UCSD-AML1 (cell line): ENCODE measurements at regions not wholly inside any gene's neighbourhood (a gene's known extent, or its start where the extent isn't known, plus 50 kb on each side); places are given as distances from the start of the nearest gene placed in this dataset.
A peak's percentile ranks its signal among the peaks of the same experiment; 100 is the strongest.

ENCODE experiments used
- DNase-seq: peaks from one replicate; lab custom pipeline; 2025; ENCODE audit not compliant: unreplicated experiment; lab: John Stamatoyannopoulos, UW

- DNase-seq, result peak; percentile 15
These were observed 59.5 kb downstream of the PTGS2 start for GRCh38 chr1:186620566-186621350.

DNA sequence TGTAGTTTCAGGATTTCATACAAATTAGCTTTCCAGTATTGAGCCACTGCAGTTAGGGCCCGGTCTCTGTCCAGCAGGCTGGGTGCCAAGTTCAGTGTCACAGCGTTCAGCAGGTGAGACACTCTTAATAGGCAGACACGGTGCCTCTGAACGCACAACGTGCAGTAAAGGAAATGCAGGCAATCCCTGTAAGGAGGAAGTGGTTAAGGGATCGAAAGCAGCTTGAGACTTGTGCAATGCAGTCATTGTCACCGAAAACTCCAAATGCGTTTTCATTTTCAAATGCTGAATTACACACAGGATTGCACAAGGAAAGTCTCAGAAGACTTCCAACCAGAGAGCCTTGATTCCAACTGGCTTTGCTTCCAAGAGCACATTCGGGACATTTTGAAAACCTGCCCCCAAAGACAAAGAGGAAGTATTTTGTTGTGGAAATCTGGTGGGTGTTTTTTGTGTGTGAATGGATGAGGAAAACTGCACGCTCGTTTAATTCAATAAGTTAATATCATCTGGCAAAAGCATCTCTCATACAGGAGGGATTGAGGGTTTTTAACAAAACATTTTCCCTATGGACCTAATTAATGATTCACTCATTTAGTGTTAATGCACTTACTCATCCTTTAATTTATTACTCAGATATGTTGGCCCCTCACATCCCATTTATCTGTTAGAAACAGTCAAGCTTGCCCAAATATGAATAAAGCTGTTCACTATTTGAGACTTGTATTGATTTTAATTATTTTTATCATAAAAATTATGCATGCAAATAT lies 61.6 kb downstream of the PTGS2 start:
- DNase-seq, result peak; percentile 35

DNA sequence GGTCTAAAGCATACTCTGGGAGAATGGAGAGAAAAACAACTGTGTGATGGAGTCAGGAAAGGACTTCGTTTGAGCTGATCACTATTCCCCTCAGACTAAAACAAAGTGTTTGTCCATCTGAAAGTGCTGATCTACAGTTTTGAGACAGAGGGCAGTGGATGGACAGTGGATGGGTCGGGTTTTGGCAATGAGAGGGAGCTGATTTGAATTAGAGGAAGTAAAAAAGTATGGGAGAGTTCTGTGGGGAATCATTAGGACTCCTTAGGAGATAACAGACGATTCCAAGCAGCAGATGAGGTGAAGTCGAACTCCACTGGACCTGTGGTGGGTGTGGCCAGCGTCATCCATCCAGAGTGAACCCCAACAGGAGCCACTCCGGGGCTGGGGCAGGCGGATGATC lies 62.3 kb downstream of the PTGS2 start:
- no peak for DNase-seq

GRCh38 chr1:186616511-186616910 lies 63.7 kb downstream of the PTGS2 start:
- DNase-seq, result no peak

DNA sequence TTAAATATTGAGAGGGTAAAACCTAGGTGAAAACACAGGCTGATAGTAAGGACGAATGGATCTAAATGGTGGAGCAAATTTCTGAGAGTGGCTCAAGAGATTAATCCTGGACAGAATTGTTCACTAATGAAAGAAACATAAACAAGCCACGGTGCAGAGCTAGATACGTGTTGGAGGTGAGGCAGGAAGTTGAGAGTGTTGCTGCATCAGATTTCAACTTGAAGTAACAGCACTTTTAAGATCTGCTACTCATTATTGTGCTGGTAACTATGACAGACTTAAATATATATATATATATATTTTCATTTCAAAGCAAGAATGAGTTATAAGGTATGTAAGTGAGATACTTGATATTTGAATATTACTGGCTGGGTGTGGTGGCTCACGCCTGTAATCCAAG lies 64.9 kb downstream of the PTGS2 start:
- no peak for DNase-seq

- DNase-seq, result no peak
These were observed 69.1 kb downstream of the PTGS2 start for GRCh38 chr1:186611156-186611555.

- DNase-seq, result no peak
These were observed 71.0 kb downstream of the PTGS2 start for GRCh38 chr1:186609183-186609582.

- peak; percentile 67 for DNase-seq
These were observed 74.4 kb downstream of the PTGS2 start for GRCh38 chr1:186605762-186606350.

- no peak for DNase-seq
These were observed 84.3 kb downstream of the PTGS2 start for GRCh38 chr1:186595969-186596368.

GRCh38 chr1:186578325-186579016 lies 101.8 kb downstream of the PTGS2 start:
- DNase-seq, result no peak

DNA sequence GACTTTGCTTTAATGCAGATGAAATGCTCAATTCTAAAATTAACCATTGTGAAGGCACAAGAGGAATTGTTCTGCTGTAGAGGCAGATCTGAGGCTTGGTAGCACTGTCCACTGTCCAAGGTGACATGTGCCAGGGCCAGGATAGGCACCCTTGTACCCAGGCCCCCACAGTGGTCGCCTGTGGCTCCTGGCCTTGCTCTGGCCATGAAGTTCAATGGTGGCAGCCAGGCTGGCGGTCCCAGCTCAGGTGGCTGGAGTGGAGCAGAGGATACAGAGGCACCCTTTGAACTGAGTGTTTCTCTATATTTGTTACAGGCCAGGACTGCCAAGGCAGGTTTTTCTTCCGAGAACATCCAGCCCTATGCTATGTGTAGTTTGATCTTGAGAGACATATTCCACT lies 102.6 kb downstream of the PTGS2 start:
- DNase-seq, result no peak

DNA sequence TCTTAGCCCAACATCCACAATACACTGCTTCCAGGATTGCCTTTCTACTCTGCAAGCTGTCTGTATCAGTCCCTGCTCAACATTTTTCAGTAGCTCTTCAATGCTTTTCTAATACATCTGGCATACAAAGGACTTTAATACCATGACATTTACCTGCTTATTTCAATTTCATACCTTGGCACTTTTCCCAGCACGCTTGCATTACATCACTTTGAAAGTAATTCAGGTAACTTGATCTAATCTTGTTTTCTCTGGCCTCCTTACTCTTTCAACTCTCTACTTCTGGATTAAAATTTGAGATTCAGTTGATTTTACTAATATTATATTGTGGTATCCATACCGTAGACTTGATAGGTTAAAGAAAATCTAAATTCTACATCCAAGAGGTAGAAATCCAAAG lies 103.0 kb downstream of the PTGS2 start:
- DNase-seq, result no peak

- DNase-seq, result no peak
These were observed 104.9 kb downstream of the PTGS2 start for GRCh38 chr1:186575348-186575747.

- DNase-seq, result no peak
These were observed 105.3 kb downstream of the PTGS2 start for GRCh38 chr1:186574926-186575325.

- no peak for DNase-seq
These were observed 107.7 kb downstream of the PTGS2 start for GRCh38 chr1:186572509-186572908.

DNA sequence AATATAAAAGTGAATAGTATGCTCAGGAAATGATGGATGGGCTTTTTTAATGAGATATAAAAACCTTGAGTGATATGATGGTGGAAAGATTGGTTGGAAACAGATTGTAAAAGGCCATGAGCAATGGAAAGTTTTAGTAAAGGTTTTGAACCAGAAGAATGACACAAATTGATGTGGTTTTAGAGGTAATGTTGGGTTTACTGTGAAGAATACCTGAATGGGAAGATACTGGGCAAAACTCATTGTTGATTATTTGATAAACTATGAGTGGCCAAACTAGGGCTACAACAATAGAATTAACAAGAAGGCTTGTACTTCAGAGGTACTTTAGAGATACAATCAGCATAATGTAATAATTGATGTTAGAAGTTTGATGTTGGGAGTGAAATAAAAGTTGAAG lies 108.5 kb downstream of the PTGS2 start:
- no peak for DNase-seq

DNA sequence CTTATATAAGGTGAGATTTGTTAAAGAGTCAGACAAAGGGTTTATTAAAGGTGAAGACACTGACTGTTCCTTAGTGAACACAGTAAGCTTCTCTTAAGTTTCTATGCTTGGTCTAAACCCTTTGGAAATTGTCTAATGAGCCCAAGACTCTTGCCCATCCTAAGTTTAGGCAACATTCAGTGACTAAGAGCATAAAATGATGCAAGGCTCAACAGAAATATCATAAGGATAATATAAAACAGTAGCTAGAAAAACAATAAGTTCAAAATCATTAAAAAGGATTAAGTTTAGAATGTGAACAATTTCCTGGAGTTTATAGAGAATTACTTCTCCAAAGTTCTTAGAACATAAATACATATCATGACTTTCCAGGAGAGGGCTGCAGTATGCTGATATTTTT lies 108.9 kb upstream of the PDC start:
- DNase-seq, result no peak

DNA sequence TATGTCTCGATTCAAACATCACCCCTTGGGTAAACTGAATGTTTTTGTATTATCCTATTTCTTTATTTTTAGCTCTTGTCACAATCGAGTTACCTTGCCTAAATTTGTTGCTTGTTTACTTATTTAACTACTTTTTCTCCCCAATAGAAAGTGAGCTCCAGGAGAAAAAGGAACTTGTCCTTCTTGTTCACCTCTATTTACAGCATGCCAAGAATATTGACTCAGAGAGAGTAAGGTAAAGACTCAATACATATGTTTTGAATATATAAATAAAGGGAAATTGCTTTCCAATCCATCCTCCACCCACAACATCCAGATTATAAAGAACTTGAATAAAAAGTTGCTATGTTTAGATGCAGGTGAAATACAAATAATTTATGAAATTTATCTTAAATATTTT lies 107.3 kb upstream of the PDC start:
- DNase-seq, result no peak

DNA sequence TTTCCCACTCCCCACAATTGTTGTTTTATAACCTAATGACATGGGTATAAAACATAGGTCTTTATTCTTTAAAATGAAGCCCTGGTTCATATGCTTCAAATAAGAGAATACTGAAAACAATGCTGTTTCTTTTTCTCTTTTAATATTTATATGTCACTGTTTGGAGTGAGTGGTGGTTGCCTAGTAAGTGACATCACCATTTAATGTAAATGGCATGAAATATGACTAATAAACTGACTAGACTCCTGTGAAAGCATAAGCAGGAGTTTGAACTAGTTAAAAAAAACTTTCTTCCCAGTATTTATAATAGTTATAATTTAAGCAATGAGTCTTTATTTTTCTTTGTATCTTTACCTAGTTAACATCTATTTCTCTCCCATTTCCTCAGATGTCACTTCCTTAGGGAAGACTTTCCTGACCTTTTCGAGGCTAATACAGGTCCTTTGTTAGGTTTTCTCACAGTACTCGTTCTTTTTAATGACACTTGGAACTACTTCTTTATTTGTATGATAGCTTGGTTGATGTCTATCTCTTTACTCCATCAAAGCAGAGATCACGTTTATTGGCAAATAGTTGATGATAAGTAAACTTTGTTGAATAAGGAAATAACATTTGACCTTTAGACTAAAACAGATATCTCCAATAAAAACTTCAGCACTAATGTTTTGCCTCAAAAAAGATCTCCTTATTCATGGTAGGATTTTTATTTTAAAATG lies 105.4 kb upstream of the PDC start:
- DNase-seq, result no peak

DNA sequence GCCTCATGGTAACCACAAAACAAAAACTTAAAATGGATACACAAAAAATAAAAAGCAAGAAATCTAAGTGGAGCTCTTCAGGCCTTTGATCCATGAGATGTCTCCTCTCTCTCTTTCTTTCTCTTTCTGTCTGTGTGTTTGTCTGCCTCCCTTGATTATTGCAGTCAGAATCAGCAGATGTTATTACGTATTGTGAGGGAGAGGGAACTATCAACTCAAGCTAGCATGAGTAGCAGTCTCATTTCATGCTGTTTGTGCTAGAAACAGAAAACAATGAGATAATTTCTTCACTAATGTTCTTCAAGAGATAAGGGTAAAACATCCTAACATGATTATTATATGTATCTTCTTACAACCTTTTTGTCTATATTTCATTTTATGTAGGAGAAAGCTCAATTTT lies 103.7 kb upstream of the PDC start:
- DNase-seq, result no peak

DNA sequence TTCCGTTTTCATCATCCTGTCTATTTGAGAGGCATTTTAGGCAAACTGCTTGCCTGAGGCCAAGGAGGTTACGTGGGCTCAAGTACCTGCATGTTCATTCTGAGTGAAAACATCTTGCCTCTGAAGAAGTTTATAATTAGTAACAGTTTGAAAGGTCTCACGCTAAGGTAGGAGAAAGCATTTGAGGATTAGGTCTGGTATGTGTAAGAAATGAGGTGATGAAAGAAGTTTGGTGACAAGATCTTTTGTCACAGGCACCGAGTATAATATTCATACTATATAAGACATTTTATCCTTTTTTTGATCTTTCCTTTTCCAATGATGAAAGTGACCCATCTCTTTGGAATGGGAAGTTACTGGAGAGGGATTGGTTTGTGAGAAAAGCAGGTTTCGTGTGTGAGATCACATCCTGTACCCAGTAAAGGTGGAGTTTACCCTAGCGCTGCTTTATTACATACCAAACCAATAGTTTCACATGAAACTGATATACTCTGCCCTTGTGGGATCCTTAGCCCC lies 98.7 kb upstream of the PDC start:
- DNase-seq, result no peak
